ENCODE measurements at regions not wholly inside any gene's neighbourhood (a gene's known extent, or its start where the extent isn't known, plus 50 kb on each side); places are given as distances from the start of the nearest gene placed in this dataset.
"Not testable (repeated sequence)": the region's sequence is repeated elsewhere in the genome, so short reads cannot be mapped to it uniquely, and the experiment has no call there.

GRCh38 chrX:39795605-39796004, 302.2 kb downstream of the BCOR start:
- Histone ChIP-seq H3K4me3 (no peak overlapping the region), H3K9me3 (no peaks in the 10 kb centered on the region), H3K4me1 (no peaks in the 10 kb centered on the region), H3K36me3 (no peaks in the 10 kb centered on the region), H3K27me3 (peaks cover 0 to 16% (median 0%) of the 10 kb centered on the region in 7 donors), H3K27ac (no peak overlapping the region)
- WGBS, 2 donors = 66 to 69% methylated on average over 7 of the region's 7 CpGs
- no peak for DNase-seq
- ATAC-seq = no peak
- intact Hi-C loops (cut with DNase I) = no loop called here
- no peak for TF ChIP-seq CTCF (IDR thresholded peaks at IDR 0.05)

- intact Hi-C loops (cut with DNase I) = no loop called here
- no peak for ATAC-seq
- Histone ChIP-seq H3K9me3 (no peaks in the 10 kb centered on the region), H3K4me3 (no peak overlapping the region), H3K27ac (no peak overlapping the region), H3K36me3 (no peaks in the 10 kb centered on the region), H3K4me1 (no peaks in the 10 kb centered on the region), H3K27me3 (peaks cover 0 to 4% (median 0%) of the 10 kb centered on the region in 7 donors)
- DNase-seq = no peak
- no peak for TF ChIP-seq CTCF (IDR thresholded peaks at IDR 0.05)
- 95 to 100% methylated on average over 3 of the region's 3 CpGs for WGBS, 2 donors
Measured at GRCh38 chrX:39796856-39797255, 300.9 kb downstream of the BCOR start.

GRCh38 chrX:39798488-39798887, 299.3 kb downstream of the BCOR start:
- H3K36me3 ChIP-seq; H3K4me1 ChIP-seq; ATAC-seq; DNase-seq; H3K9me3 ChIP-seq; H3K27ac ChIP-seq; intact Hi-C loops (cut with DNase I); H3K4me3 ChIP-seq: not testable (repeated sequence)
- H3K27me3 ChIP-seq = peaks cover 0 to 13% (median 0%) of the 10 kb centered on the region in 7 donors
- 97 to 100% methylated on average over 2 of the region's 2 CpGs for WGBS, 2 donors

GRCh38 chrX:39802354-39802753, 295.4 kb downstream of the BCOR start:
- H3K4me1 ChIP-seq = no peaks in the 10 kb centered on the region
- no peaks in the 10 kb centered on the region for H3K36me3 ChIP-seq
- TF ChIP-seq CTCF (IDR thresholded peaks at IDR 0.05) = no peak
- H3K9me3 ChIP-seq = no peaks in the 10 kb centered on the region
- H3K27me3 ChIP-seq = peaks cover 0 to 19% (median 0%) of the 10 kb centered on the region in 7 donors
- ATAC-seq = peak in 4 of 8 donors; percentile 44 to 59 (median 55)
- DNase-seq = no peak
- intact Hi-C loops (cut with DNase I) = no loop called here
- H3K27ac ChIP-seq = no peak overlapping the region
- 65 to 69% methylated on average over 11 of the region's 11 CpGs for WGBS, 2 donors
- H3K4me3 ChIP-seq = no peak overlapping the region

- Histone ChIP-seq H3K4me1 (peaks cover 0 to 2% (median 0%) of the 10 kb centered on the region in 9 donors), H3K27me3 (peaks cover 0 to 19% (median 0%) of the 10 kb centered on the region in 7 donors), H3K36me3 (no peaks in the 10 kb centered on the region), H3K4me3 (no peak overlapping the region), H3K27ac (no peak overlapping the region), H3K9me3 (no peaks in the 10 kb centered on the region)
- intact Hi-C loops (cut with DNase I) = no loop called here
- WGBS, 2 donors = 86 to 89% methylated on average over 10 of the region's 10 CpGs
- DNase-seq (no peak), ATAC-seq (no peak)
- no peak for TF ChIP-seq CTCF (IDR thresholded peaks at IDR 0.05)
Measured at GRCh38 chrX:39802908-39803307, 294.9 kb downstream of the BCOR start.

All from heart right ventricle (tissue), 16 donors.